Stimulated activated CD8-positive, alpha-beta memory T cell treated with anti-CD3 and anti-CD28 coated beads, Interleukin-15, amount 100 ng/mL, for 48 hours (primary cell): ENCODE measurements at regions not wholly inside any gene's neighbourhood (a gene's known extent, or its start where the extent isn't known, plus 50 kb on each side); places are given as distances from the start of the nearest gene placed in this dataset.

Source experiments
- DNase-seq, 2 donors: peaks; one replicate each; pipeline ENCODE4 v3.0.0-alpha.2; 2020; ENCODE audit warnings: low read depth in 2 of 2

DNA sequence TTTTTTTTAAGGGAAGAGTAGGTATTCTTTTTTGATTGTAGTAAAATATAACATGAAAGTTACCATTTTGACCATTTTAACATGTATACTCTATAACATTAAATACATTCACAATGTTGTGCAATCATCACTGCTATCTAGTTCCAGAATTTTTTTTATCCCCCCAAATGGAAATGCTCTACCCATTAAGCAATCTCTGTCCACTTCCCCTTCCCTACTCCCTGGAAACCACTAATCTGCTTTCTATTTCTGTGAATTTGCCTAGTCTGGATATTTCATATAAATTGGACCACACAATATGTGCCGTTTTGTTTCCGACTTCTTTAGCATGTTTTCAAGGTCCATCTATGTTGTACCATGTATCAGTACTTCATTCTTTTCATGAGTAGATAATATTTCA lies 429.5 kb downstream of the TLE1 start:
- no peak for DNase-seq

DNA sequence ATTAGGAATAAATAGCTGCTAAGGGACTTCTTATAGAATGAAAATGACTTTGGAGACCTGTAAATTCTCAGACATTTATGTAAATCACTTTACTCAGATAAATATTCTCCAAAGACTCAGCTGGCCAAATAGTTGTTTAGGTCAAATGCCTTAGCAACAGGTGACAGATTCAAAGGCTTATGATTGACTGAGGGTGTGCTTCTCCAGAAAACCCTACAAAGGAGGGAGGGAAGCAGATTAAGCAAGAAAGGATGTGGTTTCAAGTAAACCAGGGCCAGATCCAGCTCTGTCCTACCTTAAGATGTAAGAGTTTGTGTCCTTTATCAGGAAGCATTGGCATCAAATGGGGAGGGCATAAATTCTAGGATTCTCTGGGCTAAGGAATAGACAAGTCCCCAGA lies 433.0 kb downstream of the TLE1 start:
- no peak for DNase-seq

DNA sequence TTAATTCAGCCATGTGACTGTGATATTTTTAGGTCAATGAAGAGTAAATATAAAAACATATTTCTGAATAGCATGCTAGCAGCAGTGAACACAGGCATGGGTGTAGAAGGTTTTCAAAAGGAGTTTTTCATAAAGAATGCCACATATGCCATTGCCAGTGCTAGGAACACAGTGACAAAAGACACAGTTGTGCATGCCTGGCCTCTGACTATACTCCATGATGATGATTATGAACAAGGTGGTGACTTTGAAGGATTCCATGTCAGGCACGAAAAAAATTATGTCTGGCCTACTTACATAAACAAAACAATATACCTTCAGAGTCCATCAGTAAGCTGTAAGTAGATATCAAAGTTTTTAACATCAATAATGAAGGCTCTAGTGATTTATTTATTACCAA lies 438.7 kb downstream of the TLE1 start:
- no peak for DNase-seq

DNA sequence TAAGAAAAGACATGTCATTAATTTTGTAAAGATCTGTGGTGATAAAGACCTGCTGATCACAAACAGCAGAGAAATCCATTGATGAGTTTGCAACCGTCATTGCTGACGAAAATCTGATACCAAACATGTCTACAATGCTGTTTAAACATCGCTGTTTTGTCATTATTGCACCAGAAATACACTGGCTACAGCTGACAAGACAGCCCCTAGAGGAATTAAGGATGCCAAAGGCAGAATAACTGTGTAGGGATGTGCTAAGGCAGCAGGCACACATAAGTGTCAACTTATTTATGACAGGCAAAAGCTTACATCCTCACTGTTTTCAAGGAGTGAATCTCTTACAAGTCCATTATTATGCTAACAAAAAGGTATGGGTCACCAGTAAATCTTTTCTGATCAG lies 439.3 kb downstream of the TLE1 start:
- DNase-seq, result no peak

DNA sequence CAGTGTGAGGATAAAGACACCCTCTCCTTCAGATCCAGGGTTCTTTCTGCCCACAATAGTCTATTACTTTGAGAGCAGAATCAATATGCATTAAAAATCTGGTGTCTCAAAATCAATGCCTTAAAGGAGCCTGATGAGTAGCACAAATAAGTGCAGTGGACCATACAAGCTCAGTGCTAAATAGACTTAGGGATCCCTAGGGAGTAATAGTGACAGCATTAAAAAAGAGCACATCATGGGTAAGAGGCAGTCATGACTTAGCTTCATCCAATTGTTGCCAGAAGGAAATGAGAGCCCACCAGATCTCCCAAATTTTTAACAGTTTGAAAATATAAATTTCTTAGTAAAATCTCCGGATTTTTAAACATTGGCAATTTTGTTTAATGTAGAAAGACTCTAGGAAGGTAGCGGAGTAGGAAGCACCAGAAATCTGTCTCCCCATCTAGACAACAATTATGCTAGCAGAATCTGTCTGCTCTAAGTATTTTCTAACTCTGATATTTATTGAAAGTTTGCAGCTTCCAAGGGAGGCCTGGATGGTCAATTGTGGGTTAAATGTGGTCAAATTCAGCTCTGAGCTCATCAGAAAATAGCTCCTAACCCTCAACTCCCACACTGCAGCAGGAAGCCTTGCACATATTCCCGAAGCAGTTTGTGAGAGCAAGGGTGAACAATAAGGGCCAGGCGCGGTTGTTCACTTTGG lies 443.9 kb downstream of the TLE1 start:
- DNase-seq, result no peak

DNA sequence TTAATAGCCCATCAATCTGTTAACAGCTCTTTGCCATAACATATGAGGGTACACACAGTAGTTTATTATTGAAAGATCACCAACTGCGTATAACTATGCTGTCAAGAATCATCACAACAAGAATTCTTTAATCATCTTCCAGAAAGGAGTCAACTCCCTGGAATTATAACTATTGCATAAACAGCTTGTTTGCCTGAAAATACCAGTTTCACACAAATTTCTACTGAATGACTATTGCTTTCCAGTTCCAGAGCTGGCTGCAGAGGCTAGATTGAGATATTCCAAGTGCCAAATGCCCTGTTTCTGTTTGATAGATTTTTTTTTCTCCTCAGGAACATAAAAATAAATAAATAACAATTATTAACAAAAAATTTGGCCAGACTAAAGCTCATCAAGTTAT lies 444.7 kb downstream of the TLE1 start:
- DNase-seq, result no peak

DNA sequence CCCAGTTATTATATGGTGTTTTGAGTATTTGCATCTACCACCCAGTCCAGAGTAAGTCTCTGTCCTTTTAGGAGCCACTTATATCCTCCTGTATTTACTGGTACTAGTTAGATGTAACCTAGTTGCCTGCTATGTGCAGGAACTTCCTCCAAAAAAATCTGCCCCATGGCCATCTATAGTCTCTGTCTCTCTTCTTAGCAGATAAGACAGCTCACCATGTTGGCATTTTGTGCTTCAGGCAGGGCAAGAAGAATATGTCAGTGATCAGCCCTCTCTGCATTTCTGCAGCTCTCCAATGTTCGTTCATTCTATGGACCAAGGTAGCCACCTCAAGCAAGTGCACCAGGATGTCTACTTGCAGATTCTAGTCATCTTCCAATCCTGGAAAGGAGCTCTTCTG lies 446.5 kb downstream of the TLE1 start:
- DNase-seq, result no peak

DNA sequence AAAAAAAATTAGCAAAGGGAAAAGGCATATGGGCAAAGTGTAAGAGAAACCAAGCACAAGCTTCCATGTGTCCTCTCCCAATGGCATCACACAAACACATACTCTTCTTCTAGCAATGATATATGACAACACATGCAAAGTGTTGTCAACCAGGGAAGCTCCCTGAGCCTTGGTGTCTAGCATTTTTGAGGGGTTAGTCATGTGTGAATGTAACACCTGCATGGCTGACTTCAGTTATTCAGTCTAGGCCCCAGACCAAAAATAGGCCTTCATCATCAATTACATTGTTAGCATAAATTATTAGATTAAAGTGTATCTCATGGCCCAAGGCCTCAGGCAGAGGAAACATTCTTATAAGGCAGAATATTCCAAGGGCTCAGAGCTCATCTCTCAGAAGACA lies 450.0 kb downstream of the TLE1 start:
- DNase-seq, result no peak

DNA sequence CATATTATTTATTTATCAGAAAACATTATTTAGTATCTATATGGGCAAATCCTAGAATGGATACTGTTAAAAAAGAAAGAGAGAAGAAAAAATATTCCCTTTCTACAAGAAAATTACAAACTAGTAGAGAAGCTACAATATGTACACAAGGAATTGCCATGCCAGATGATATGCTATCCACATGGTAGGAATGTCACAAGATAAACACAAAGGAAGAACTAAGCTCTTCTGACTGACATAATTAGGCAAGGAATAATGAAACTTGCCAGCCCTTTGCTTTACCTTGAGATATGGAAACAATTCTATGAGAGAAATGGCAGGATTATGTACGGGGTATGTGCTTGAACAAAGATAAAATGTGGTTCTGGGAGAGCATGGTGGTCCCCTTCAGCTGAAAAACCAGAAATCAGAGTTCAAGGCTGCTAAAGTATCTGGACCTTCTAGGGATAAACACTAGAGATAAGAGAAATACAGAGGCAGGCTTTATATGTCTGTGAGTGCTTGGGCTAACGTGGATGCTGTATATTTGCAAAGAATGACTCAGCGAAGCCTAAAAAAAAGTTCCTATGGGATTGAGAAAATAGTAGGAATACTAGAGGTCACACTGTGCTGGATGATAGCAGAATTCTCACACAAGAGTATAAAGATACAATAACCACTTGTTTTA lies 451.6 kb downstream of the TLE1 start:
- DNase-seq, result no peak

DNA sequence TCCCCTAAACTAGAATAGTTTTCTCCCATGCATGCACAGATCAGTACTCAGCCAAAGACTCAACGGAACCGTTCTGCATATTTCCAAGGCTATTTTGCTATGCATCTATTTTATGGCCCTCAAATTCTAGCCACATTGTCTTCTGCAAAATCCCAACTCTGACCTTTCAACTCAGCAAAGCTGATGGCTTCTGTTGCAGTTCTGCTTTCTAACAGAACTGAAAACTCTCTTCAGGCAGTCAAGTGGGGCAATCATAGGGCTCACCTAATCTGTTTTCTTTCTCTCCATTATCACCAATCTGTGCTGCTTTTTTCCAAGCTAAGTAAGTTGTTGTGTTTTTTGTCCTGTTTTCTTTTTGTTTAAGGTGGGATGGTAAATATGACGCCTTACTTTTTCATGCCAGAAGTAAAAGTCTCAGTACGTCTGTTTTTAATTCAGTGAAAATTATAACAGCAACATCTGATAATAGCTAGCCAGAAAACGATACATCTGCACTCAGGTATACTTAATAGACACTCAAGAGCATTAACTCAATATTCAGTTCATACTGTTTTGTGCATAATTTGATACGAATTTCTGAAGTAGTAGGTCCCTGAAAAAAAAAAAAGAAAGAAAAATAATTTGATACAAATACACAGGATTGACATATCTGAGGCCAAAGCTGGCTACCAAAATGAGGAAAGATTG lies 454.3 kb downstream of the TLE1 start:
- DNase-seq, result no peak

DNA sequence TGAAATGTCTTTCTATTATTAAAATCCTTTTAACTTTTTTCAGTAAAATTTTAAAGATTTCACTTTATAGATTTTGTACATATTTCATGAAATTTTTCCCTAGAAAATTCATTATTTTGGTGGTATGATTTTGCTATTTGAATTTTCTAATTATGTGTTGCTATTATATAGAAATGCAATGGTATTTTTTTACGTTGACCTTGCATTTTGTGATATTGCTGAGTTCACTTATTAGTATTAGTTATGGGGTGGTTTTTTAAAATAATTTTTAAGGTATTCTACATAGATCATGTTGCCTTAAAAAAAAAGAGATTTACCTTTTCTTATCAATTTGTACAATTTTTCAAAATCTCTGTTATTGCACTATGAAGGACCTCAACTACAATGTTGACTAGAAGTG lies 458.3 kb downstream of the TLE1 start:
- DNase-seq, result no peak

DNA sequence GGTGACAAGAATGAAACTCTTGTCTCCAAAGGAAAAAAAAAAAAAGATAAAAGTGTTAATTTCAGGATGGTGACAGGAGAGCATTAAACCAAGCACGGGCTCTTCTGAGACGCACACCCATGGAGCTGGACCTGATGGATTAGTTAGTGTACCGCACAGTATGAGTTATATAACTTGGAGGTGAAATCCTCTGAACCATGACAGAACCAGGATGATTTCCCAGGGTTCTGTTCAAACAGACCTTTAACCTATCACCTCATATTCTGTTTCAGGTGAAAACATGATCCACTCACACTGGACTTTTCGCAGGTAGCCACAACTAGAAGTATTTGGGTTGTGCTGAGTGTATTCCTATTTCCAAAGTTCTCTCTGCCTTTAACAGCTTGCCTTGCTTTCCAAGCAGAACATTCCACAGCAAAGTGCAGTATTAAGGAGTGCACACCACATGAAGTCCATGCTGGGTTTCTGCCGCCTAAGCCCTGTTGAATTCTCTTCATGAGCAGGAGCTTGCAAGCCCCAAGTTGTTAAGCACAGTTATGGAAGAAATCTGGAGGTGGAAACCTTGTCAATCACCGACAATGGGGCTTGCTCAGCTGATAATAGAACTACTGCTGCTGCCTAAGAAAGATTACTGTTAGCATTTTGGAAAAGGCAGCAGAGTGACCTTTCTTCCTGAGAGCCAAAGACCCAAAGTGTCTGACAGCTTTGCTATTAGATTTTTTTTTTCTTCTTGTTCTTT lies 461.7 kb downstream of the TLE1 start:
- DNase-seq, result no peak

DNA sequence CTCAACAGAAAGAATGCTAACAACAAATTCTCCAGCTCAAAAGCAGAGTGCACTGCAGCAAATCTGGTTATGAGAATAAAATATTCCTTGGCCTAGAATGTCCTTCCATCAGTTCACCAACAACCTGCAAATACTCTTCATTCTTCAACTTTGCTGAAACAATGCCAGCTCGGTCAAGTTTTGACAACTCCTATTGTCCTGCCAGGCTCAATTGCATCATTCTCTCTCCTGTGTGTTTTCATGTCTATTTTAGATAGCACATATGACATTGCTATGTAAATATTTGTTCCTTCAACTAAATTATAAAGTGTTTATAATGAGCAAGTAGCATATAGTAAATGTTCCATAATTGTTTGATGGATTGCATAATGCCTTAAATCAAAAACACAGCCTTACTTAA lies 463.8 kb downstream of the TLE1 start:
- DNase-seq, result no peak

DNA sequence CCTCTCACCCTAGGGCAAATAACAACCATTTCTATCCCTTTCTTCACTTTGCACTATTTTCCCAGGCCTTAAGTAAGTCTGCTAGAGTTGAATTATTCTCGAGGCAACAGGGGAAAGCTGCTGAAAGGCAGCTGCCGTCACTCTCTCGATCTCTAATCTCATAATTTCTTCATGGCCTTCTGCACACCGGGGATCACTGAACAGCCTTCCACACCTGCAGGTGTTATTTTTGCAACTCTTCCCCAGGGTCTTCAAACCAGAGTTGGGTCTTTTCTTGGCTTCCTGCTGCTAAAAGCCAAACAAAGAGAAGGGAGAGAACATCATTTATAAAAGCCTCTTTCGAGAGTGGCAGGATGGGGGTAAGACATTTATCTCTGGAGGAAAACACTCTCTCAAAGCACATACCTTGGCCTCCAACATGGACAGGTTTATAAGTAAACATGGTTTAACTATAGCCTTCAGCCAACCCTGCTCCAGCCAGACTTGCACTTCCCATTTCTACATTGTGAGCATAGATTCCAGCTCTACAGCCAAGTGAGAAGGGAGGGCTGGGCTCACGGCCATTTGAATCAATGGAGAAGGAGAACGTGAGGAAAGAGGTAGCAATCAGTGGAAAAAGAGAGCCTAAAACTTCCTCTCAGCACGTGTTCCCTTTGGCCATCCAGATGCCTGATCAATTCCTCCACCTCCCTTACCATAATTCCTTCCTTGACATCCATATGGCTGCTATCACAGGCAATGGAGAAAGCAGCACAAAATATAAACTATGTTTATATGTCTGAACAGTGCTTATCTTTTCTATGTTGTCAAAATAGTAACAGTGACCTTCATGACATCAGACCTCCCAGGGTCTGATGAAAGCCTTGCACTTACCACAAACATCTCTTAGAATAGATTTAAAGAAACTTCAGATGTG lies 464.9 kb downstream of the TLE1 start:
- DNase-seq, result no peak

DNA sequence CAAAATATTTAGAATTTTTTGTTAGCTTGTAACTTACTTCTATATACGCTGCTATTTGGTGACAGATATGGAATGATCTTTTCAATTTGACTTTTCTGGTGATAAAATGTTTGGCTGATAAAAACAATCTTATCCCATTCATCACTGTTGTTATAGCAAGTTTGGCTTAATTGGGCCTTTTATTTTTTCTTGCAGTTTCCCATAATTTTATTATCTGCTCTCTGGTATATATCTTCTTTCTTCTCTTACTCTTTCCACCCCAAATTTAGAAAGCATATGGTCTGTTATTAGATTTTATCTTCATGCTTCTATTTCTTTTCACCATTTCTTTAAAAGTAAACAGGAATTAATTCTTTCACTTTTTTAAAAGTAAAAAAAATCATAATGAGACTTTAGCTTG lies 474.4 kb downstream of the TLE1 start:
- DNase-seq, result no peak

DNA sequence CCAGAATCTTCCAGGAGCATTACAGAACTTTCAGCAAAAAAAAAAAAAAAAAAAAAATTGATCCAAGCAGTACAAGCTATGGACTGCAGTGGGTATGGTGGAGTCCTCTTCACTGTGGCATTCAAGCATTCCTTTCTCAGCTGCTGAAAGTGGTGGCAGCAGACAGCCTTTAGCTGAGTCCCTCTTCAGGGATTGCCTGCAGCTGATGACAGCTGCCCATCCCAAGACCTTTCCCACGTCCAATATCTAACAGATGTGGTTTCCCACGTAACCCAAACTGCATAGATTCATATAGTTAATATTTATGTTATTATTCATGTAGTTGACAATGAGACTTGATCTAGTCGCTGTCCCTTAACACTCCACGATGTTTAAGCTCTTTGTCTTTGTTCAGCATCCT lies 475.9 kb downstream of the TLE1 start:
- DNase-seq, result no peak

DNA sequence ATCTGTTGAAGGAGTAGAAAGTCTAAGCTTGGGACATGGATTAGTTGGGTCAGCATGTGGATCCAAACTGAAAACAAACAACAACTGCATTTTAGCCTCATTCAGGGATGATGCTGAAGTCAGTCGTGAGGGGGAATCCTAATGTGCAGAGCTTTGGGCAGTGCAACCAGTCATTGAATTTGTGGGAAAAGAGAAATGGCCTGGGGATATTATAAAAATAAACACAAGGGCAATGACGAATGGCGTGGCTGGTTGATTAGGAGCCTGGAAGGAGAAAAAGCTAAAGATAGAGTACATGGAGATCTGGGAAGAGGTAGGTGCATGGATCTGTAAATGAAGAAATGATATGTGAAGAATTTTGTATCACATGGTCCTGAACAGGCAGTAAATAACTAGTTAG lies 477.6 kb downstream of the TLE1 start:
- DNase-seq, result no peak

DNA sequence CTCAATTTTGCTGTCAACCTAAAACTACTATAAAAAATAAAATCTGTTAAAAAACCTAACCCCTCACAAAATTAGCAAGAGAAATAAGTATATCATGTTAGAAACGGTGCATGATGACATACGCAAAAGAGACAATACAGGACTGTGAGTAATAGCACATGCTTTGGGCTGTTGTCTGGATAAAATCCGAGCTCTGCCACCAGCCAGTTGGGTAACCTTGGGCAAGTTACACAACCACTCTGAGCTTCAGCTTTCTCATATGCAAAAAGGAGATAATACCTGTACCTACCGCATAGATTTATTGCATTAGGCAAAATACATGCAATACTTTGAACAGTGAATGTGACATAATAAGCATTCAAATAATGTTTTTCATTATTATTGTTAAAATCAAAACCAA lies 481.7 kb downstream of the TLE1 start:
- no peak for DNase-seq

DNA sequence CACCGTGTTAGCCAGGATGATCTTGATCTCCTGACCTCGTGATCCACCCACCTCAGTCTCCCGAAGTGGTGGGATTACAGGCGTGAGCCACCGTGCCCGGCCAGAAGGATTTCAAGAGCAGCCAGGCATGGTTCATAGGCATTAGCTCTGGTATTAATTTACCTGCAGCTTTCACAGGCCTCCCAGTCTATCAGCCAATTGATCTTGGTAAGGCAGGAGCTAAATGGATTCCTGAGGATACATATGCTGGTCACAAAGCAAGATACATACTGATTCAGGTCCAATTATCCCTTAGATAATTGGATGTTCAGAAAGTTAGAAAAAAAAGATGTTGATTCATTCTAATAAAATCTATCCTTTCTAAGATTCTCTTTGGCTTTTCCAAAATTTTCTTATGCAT lies 487.1 kb downstream of the TLE1 start:
- no peak for DNase-seq

DNA sequence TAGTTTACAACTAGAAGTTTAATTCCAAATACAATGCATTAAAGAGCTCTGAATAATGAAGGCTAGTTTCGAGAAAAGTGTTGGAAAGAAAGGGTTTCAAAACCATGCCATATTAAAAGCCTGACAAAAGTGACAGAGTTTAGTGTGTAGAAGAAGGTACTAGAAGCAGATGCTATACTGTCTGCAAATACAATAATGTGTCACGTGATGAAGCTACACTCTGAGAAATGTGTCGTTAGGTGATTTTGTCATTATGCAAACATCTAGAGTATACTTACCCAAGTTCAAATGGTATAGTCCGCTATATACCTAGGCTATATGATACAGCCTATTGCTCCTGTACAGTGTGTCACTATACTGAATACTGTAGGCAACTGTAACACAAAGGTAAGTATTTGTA lies 494.1 kb downstream of the TLE1 start:
- no peak for DNase-seq
